ENCODE measurements at regions not wholly inside any gene's neighbourhood (a gene's known extent, or its start where the extent isn't known, plus 50 kb on each side); places are given as distances from the start of the nearest gene placed in this dataset.

- FAIRE-seq, result no peak
Observed at GRCh38 chr2:138234265-138234664, 267.3 kb upstream of the SPOPL start.

GRCh38 chr2:138235041-138235440 is 266.5 kb upstream of the SPOPL start:
- no peak for FAIRE-seq
- no peak for TF ChIP-seq CTCF (IDR thresholded peaks at IDR 0.05; ENCODE audit: insufficient read depth, missing control alignments)
- no peak for DNase-seq (ENCODE audit: insufficient read length, low spot score)

More at GRCh38 chr2:138234265-138234664, 267.3 kb upstream of the SPOPL start:
- TF ChIP-seq CTCF (IDR thresholded peaks at IDR 0.05; ENCODE audit: insufficient read depth, missing control alignments), result no peak
- DNase-seq (ENCODE audit: insufficient read length, low spot score), result no peak

GRCh38 chr2:138236142-138236541 is 265.4 kb upstream of the SPOPL start:
- DNase-seq (ENCODE audit: insufficient read length, low spot score), result no peak
- no peak for FAIRE-seq
- no peak for TF ChIP-seq CTCF (IDR thresholded peaks at IDR 0.05; ENCODE audit: insufficient read depth, missing control alignments)

- TF ChIP-seq CTCF (IDR thresholded peaks at IDR 0.05; ENCODE audit: insufficient read depth, missing control alignments), result no peak
- no peak for DNase-seq (ENCODE audit: insufficient read length, low spot score)
- FAIRE-seq, result no peak
Observed at GRCh38 chr2:138237667-138238384, 263.7 kb upstream of the SPOPL start.

- TF ChIP-seq CTCF (IDR thresholded peaks at IDR 0.05; ENCODE audit: insufficient read depth, missing control alignments), result no peak
- FAIRE-seq (no peak), DNase-seq (ENCODE audit: insufficient read length, low spot score) (no peak)
Observed at GRCh38 chr2:138238908-138239307, 262.7 kb upstream of the SPOPL start.

- DNase-seq (ENCODE audit: insufficient read length, low spot score) (no peak), FAIRE-seq (no peak)
- TF ChIP-seq CTCF (IDR thresholded peaks at IDR 0.05; ENCODE audit: insufficient read depth, missing control alignments), result no peak
Observed at GRCh38 chr2:138239902-138240491, 261.6 kb upstream of the SPOPL start.

GRCh38 chr2:138243372-138243771 is 258.2 kb upstream of the SPOPL start:
- DNase-seq (ENCODE audit: insufficient read length, low spot score) (no peak), FAIRE-seq (no peak)
- no peak for TF ChIP-seq CTCF (IDR thresholded peaks at IDR 0.05; ENCODE audit: insufficient read depth, missing control alignments)

Measured in D721Med (cell line).